ENCODE measurements at regions not wholly inside any gene's neighbourhood (a gene's known extent, or its start where the extent isn't known, plus 50 kb on each side); places are given as distances from the start of the nearest gene placed in this dataset.

- TF ChIP-seq CTCF (IDR thresholded peaks at IDR 0.05) = no peak
- no peak for TF ChIP-seq POLR2A (IDR thresholded peaks at IDR 0.05)
Observed at GRCh38 chr9:135348788-135349150, 130.8 kb upstream of the PPP1R26 start.
